HG03565 (cell line): ENCODE measurements at regions not wholly inside any gene's neighbourhood (a gene's known extent, or its start where the extent isn't known, plus 50 kb on each side); places are given as distances from the start of the nearest gene placed in this dataset.
"Not testable (repeated sequence)": the region's sequence is repeated elsewhere in the genome, so short reads cannot be mapped to it uniquely, and the experiment has no call there.

Experiments
- ATAC-seq: cut with Tn5 transposase; IDR thresholded peaks from one replicate; pipeline ENCODE4 v1.9.1; 2021; ENCODE audit warnings: mild to moderate bottlenecking, moderate library complexity; ENCODE audit not compliant: unreplicated experiment

DNA sequence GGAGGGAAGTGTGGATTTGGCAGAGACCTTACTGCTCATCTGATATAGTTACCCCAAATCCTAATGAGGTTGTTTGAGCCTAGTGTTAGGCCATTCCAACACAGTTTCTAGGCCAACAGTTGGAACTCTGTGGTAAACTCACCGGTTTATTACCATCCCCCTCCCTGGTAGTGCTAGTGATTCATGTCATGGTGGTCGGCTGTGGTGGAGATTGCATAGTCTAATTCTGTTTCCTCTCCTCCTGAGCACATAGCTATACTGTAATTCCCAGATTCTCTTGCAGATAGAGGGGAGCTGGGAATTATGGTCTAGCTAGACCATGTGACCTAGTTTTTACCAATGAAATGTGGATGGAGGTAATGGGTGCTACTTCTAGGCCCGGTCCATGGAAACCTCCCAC is 123.7 kb upstream of the KIF26B start:
- no peak for ATAC-seq

DNA sequence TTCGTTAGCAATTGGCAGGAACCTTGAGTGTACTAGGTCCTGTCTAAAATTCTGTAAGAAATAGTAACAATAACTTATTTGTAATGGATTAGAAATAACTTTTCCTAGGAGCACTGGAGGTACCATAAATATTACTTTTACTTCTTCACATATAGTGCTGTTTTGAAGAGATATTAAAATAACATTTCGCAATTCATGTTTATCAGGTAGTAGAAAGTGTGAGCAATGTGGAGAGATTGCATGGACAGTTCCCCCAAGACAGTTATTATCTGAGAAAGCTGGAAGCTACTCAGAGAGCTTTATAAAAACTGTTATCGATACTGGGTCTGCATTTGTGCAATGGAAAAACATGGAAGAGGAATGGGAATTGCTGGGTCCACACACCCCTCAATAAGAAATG is 128.5 kb upstream of the KIF26B start:
- ATAC-seq: no peak

DNA sequence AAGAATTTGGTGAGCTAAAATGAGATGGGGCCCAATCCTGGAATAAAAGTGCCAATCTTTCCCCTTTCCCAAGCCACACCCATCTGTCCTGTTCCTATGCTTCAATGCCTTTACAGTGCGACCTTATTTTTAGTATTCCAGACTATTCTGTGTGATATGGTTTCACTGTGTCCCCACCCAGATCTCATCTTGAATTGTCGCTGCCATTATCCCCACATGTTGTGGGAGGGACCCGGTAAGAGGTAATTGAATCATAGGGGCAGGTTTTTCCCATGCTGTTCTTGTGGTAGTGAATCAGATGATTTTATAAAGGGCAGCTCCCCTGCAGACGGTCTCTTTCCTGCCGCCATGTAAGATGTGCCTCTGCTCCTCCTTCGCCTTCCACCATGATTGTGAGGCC is 129.3 kb upstream of the KIF26B start:
- ATAC-seq: no peak

DNA sequence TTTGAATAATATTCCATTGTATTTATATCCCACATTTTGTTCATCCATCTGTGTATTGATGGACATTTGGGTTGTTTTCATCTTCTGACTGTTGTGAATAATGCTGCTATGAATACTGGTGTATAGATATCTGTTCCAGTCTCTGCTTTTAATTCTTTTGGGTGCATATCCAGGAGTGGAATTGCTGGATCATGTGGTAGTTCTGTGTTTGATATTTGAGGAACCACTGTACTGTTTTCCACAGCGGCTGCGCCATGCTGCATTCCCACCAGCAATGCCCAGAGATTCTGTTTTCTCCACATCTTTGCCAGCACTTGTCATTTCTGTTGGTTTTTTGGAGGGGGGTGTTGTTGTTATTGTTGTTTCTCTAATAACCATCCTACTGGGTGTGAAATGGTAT is 131.6 kb upstream of the KIF26B start:
- ATAC-seq: no peak

DNA sequence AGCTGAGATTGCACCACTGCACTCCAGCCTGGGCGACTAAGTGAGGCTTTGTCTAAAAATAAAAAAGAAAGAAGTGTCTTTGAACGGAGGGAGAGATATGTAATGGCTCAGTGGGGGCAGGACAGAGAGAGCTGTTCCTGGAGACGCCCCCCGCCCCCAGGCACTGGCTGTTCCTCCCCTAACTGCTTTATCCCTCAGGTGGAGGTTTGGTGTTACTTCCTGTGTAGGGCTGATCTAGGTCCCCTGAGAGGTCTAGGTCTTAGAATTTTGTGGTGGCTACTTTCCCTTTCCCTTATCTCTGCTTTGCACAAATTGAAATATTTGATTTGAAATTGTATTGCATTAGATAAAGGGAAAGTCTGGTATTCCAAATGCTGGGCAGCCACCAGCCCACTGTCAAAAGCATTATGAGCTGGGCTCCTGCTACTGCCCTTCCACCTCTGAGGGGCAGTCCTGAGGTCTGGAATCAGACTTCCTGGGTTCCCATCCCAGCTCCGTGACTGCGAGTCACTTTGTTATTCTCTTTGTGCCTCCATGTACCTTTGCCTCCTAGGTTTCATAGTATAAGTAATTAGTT is 134.8 kb upstream of the KIF26B start:
- ATAC-seq: no peak

DNA sequence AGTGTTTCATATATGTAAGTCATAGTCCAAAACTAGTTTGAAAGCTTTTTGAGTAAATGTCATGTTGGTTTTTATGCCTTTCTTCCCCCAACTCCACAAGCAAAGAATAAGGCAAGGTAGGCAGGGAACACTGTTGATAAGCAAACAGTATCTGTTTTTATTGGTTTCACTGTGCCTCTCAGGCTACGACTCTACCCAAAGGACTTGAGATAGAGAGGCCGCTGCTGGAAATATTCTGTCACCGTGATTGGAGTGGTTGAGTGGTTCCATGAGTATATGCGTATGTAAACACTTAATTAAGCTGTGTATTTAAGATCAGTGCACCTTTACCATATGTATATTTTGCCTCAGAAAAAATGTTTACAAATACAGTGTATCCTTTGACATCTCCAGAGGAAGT is 138.1 kb upstream of the KIF26B start:
- no peak for ATAC-seq

DNA sequence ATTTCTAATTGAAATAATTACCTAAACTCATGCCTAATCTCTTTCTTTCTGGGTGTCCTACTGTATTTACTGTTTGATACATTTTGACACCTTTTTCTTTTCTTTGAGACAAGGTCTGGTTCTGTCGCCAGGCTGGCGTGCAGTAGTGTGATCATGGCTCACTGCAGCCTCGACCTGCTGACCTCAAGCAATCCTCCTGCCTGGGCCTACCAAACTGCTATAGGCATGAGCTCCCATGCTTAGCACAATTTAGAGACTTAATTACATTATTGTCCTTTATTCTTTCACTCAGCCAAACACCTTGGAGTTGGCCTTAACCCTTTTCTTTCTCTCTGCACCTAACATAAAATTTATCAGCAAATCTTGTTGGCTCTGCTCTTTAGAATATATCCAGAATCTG is 139.8 kb upstream of the KIF26B start:
- no peak for ATAC-seq

DNA sequence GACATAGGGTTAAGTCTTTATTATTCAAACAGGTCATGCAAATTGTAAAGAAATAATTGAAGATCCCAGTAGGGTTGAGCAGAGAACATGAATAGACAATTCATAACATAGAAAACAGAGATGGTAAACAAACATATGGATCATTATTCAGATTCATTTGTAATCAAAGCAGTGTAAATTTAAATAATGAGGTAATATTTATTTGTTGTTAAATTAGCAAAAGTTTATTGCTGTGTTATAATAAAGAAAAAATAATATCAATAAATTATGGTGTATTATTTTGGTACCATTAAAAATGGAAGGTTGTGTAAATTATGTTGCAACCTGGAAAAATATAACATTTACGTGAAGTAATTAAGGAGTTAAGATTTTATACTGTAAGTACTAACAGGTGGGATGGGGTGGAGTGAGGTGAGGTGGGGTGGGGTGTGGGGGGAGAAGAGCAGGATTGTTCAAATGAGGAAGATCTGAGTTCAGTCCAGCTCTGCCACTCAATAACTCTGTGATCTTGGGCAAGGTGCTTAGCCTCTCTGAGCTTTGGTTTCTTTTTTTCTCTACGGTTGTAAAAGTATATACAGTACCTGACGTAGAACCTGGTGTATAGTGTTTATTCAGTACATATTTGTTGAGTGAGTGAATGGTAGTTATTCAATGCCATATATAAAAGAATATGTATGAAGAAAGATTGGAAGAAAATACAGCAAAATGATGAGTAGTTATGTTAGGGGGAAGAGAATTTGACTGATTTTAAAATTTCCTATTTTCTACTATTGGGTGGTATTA is 140.3 kb upstream of the KIF26B start:
- no peak for ATAC-seq

DNA sequence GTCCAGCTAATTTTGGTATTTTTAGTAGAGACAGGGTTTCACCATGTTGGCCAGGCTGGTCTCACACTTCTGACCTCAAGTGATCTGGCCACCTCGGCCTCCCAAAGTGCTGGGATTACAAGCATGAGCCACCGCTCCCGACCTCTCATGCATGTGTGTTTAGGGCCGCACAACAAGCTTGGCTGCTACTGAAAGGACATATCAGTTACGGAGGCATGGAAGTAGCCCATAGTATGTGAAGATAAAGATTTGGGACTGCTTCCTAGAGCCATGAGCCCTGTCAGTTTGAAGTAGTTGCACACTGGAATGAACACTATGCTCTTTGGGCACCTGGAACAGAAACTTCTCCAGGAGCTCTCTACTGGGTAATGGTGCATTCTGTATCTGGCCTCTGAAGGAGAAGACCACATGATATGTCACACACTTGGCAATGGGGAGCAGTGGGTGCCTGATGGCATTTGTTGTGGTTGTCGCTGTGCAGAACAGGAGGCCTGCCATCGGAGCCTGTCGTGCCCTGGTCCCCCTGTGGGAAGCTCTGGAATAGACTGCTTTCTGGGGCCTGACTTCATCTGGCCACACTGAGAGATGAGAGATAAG is 144.7 kb upstream of the KIF26B start:
- no peak for ATAC-seq

DNA sequence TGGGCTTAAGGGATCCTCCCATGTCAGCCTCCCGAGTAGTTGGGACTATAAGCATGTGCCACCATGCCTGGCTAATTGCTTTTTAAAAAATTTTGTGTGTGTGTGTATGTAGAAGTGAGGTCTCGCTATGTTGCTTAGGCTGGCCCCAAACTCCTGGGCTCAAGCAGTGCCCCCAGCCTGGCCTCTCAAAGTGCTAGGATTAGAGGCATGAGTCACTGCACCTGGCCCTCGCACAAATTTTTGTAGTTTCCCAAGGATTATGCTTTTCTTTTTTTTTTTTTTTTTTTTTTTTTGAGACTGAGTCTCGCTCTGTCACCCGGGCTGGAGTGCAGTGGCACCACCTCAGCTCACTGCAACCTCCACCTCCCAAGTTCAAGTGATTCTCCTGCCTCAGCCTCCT is 144.4 kb upstream of the HNRNPU start:
- no peak for ATAC-seq

DNA sequence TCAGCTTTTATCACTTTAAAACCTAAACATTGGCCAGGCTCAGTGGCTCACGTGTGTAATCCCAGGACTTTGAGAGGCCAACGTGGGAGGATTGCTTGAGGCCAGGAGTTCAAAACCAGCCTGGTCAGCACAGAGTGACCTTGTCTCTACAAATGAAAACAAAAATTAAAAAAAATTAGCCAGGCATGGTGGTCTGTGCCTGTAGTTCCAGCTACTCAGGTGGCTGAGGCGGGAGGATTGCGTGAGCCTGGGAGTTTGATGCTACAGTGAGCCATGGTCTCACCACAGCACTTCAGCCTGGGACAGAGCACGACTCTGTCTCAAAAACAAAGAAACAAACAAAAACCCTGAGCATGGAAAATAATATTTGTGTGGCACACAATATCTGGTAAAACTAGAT is 143.5 kb upstream of the HNRNPU start:
- no peak for ATAC-seq

DNA sequence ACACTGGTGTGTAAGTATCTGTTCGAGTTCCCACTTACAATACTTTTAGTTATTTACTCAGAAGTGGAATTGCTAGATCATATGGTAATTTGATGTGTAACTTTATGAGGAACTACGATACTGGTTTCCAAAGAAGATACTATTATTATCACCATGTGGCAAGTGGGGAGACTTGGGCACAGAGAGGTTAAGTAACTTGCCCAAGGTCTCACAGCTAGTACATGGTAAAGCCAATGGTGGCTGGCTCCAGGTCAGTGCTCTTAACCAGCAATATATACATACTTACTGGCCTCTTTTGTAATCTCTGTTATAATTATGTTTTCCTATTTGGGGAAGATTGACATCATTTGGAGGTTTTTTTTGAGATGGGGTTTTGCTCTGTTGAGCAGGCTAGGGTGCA is 138.9 kb upstream of the HNRNPU start:
- ATAC-seq: no peak

DNA sequence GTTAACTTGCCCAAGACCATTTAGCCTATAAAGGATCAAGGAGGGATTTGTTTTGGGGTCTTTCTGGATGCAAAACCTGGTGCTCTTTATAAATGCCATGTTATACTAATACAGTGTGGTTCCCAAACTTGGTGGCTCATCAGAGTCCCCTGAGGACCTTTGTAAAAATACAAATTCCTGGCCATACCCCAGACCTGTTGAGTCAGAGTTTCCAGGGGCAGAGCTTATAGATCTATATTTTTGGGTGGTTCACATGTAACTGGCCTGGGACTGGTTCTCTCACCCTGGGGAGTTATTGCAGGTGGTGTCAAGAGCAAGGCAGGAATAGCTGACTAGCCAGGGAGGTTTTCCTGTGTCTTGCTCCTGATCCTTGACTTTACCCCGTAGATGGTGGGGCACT is 136.9 kb upstream of the HNRNPU start:
- no peak for ATAC-seq

DNA sequence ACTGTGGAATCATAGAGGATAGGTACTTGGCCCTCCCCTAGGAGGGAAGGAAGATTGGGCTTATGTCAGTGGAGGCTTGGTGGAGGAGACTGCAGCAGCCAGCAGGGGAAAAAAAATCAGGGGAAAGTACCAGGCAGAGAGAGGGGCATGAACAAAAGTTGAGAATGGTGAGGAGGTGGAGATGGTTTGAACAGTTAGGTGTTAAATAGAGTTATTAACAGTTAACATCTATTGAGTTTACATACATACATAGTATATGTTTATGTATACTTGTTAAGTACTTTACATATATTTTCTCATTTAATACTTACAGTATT is 136.5 kb upstream of the HNRNPU start:
- no peak for ATAC-seq

DNA sequence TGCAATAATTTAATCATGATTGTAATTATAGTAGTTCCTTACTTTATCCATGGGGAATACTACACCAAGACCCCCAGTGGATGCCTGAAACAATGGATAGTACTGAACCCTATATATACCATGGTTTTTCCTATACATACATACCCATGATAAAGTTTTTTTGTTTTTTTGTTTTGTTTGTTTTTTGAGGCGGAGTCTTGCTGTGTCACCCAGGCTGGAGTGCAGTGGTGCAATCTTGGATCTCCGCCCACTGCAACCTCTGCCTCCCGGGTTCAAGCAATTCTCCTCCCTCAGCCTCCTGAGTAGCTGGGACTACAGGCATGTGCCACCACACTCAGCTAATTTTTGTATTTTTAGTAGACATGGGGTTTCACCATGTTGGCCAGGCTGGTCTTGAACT is 135.3 kb upstream of the HNRNPU start:
- not testable (repeated sequence) for ATAC-seq

DNA sequence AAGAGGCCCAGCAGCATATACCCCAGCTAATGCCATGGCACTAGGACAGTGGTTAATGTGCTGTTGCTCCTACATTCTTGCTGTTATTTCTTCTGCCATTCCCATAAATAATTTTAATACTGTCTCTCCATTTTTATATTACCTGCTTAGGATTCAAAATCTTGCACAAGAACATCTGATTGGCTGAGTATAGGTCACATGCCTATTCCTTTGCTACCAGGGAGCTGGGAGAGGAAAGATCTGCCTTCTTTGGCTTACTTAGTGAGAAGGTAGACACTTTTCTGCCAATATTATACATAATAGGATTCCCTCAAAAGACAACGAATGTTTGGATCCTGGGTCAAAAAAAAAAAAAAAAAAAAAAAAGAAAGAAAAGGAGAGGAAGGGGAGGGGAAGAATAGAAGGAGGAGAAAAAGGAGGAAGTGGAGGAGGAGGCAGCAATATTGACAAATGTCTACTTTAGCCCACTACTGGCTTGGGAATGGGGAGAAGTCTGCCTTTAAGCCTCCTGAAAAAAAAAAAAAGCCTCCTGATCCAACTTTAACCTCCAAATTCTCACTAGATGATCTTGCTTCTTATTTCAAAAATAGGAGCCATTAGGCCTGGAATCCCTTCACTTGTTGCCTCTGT is 134.5 kb upstream of the HNRNPU start:
- no peak for ATAC-seq

DNA sequence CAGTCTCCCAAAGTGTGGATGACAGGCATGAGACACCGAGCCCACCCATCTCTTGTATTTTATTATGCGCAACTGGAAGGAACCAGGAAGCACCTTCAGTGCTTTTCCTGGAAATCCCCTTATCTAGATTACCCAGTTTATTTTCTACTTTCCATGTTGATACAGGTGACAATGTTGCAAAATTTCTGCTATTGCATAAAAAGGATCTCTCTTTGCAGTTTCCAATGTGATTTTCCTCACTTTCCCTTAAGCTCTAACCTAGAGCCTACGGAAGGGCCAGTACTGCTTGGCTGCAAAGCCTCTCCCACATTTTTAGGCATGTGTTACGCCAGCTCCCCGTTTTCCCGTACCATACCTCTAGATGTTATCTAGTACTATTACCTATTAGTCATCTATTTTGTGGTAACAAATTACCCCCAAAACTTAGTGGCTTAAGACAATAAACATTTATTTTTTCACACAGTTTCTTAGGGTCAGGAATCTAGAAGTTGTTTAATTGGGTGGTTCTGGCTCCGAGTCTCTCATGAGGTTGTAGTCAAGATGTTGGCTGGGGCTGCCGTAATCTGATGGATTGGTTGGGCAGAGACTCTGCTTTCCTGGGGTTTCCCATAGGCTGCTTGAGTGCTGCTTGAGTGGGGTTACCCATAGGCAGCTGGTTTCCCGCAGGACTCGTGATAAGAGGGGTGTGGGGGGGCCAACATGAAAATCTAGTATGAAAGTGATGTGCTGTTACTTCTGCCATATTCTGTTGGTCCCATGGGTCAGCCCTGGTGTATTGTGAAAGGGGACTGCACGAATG is 131.5 kb upstream of the HNRNPU start:
- no peak for ATAC-seq

DNA sequence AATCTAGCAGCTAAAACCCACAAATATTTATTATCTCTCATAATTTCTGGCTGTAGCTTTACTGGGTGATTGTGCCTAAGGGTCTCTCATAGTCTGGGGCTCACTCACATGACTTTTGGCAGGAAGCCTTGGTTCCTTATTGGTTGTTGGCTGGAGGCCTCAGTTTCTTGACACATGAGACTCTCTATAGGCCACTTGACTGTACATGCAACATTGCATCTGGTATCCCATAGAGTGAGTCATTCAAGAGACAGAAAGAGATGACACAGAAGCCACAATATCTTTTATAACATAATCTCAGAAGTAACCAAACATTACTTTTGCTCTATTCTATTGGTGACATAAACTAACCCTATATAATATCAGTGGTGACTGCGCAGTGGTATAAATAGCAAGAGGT is 128.5 kb upstream of the HNRNPU start:
- ATAC-seq: no peak

DNA sequence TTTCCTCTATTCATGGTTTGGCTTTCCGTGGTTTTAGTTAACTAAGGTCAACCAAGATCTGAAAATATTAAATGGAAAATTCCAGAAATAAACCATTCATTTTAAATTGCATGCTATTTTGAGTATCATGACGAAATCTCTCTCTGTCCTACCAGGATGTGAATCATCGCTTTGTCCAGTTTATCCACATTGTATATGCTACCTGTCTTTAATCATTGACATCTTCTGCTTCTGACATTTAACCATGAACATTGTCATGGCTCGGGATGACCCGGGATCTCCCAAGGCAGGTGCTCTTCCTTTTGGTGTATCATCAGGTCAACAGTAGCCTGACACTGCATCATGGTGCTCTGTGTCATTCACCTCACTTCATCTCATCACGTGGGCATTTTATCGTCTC is 125.5 kb upstream of the HNRNPU start:
- ATAC-seq: no peak

DNA sequence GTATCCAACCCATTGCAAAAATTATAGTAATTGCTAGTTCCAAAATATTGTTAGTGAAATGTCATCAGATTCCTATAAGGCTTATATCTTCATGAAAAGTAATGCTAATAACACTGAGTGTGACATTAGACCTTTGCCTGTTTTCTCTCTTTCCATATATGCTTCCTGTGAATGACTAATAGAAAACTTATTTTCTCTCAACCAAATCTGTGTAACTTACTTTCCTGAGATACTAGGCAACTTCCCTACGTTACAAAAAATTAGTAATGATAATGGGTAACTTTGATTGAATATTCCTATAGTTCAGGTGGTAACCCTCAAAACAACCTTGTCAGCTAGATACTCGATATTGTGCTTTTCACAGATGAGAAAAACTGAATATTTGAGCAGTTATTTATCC is 124.2 kb upstream of the HNRNPU start:
- no peak for ATAC-seq

DNA sequence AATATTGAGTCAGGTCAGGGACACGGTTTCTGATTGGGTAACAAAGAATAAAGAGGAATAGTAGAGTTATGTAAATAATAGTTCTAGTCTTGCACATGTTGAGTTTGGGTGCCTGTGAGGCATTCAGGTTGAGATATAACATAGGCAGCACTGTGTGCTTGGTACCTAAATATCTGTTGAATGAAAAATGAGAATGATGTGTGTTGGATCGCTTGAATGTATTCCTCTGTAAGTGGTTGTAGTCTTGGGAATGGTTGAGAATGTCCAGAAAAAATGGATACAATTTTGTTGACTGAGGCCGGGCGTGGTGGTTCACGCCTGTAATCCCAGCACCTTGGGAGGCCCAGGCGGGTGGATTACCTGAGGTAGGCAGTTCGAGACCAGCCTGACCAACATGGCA is 116.3 kb upstream of the HNRNPU start:
- no peak for ATAC-seq

DNA sequence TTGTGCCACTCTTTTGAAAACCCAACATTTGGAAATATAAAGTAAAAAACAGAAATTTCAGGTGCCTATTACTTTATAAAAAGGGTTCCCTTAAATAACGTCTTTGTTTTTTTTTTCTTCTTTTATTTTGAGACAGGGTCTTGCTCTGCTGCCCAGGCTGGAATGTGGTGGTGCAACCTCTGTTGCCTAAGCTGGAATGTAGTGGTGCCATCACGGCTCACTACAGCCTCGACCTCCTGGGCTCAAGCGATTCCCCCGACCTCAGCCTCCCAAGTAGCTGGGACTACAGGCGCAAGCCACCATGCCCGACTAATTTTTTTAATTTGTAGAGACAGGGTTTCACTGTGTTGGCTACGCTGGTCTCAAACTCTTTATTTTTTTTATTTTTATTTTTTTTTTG is 110.2 kb upstream of the HNRNPU start:
- no peak for ATAC-seq
